ENCODE measurements at regions not wholly inside any gene's neighbourhood (a gene's known extent, or its start where the extent isn't known, plus 50 kb on each side); places are given as distances from the start of the nearest gene placed in this dataset.

DNA sequence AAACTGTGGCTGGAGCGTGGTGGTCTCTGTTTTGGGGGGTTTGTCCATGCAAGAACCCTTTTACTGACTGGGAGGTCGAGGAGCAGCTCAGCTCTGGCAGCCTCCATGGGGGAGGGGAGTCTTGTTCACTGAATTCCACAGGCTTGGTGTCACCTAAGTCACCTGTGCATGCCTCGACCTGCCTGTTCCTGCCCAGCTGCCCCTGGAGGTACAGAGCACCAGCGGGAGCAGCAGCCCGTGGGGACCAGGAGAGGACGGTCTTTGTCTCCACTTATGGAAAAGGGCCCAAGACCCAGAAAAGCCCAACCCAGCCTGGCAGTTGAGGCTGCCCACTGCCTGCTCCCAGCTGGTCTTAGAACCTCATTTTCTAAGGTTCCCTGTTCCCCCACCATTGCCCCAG lies 168.7 kb upstream of the AGAP1 start:
- TF ChIP-seq, protein P1, sequence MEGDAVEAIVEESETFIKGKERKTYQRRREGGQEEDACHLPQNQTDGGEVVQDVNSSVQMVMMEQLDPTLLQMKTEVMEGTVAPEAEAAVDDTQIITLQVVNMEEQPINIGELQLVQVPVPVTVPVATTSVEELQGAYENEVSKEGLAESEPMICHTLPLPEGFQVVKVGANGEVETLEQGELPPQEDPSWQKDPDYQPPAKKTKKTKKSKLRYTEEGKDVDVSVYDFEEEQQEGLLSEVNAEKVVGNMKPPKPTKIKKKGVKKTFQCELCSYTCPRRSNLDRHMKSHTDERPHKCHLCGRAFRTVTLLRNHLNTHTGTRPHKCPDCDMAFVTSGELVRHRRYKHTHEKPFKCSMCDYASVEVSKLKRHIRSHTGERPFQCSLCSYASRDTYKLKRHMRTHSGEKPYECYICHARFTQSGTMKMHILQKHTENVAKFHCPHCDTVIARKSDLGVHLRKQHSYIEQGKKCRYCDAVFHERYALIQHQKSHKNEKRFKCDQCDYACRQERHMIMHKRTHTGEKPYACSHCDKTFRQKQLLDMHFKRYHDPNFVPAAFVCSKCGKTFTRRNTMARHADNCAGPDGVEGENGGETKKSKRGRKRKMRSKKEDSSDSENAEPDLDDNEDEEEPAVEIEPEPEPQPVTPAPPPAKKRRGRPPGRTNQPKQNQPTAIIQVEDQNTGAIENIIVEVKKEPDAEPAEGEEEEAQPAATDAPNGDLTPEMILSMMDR (IDR thresholded peaks at IDR 0.05), result no peak
- TF ChIP-seq POLR2A (IDR thresholded peaks at IDR 0.05), result no peak
